Right lobe of liver (tissue), 6 donors: ENCODE measurements at regions not wholly inside any gene's neighbourhood (a gene's known extent, or its start where the extent isn't known, plus 50 kb on each side); places are given as distances from the start of the nearest gene placed in this dataset.

Experiments
- ATAC-seq, 4 donors: fragments of 200-7000 bp; cut with Tn5 transposase; one replicate each; pipeline ENCODE4 v1.9.1; 2020; ENCODE audit warnings: mild to moderate bottlenecking in 4 of 4, moderate library complexity in 4 of 4
- DNase-seq, 3 donors: peaks; one replicate each; pipeline ENCODE4 v3.0.0-alpha.2; 2020
- H3K27ac ChIP-seq, 3 donors: fragments of 200-600 bp; one replicate each; pipeline ENCODE4 v1.8.0; 2022
- H3K27me3 ChIP-seq, 2 donors: fragments of 200-600 bp; one replicate each; pipeline ENCODE4 v1.8.0; 2022
- H3K36me3 ChIP-seq, 4 donors: fragments of 200-600 bp; sonication (generic) in 1 of 4; one replicate each; pipeline versions ENCODE4 v1.5.1 to v1.8.0; 2017 to 2022; ENCODE audit warnings: control low read depth in 1 of 4
- H3K4me1 ChIP-seq, 4 donors: fragments of 200-600 bp; sonication (generic) in 1 of 4; one replicate each; pipeline versions ENCODE4 v1.5.1 to v1.8.0; 2017 to 2022; ENCODE audit warnings: control low read depth in 1 of 4
- H3K4me3 ChIP-seq, 3 donors: fragments of 200-600 bp; one replicate each; pipeline ENCODE4 v1.8.0; 2022
- H3K9me3 ChIP-seq, 4 donors: fragments of 200-600 bp; sonication (generic) in 1 of 4; one replicate each; pipeline versions ENCODE4 v1.5.1 to v1.8.0; 2017 to 2022; ENCODE audit warnings: control low read depth in 1 of 4
- POLR2A ChIP-seq: fragments of 450-650 bp; IDR thresholded peaks from one replicate; pipeline ENCODE4 v1.6.1; 2017; ENCODE audit warnings: antibody characterized with exemption, mild to moderate bottlenecking
- WGBS: methylation state at CpG from one replicate; pipeline ENCODE4 v1.1.6; 2018; ENCODE audit warnings: low coverage, low lambda C conversion rate; ENCODE audit not compliant: insufficient coverage; ENCODE audit errors: missing lambda C conversion rate; 5-methylcytosine and 5-hydroxymethylcytosine counted together
- intact Hi-C, 2 donors: fragments of 100-400 bp; cut with DNase I; formaldehyde crosslinking; loops; one replicate each; pipeline versions ENCODE4 v1.11.2 to v1.14.1; 2022
- TF ChIP-seq, protein P1 (sequence below), 4 donors: fragments of 200-600 bp in 3 of 4; fragments of 450-650 bp in 1 of 4; IDR thresholded peaks; one replicate each; pipeline versions ENCODE4 v1.5.1 to v1.8.0; 2016 to 2022; ENCODE audit warnings: antibody characterized with exemption in 4 of 4, mild to moderate bottlenecking in 2 of 4
- donor health status: DM: no; HTN: yes; CAD: no.
- donor health status: DM: no; HTN: no; CAD: no.
- donor health status: DM: no; HTN: no; CAD: no.
- donor health status: DM: no; HTN: yes; CAD: no.
- donor health status: DM: no; HTN: yes; CAD: no.

DNA sequence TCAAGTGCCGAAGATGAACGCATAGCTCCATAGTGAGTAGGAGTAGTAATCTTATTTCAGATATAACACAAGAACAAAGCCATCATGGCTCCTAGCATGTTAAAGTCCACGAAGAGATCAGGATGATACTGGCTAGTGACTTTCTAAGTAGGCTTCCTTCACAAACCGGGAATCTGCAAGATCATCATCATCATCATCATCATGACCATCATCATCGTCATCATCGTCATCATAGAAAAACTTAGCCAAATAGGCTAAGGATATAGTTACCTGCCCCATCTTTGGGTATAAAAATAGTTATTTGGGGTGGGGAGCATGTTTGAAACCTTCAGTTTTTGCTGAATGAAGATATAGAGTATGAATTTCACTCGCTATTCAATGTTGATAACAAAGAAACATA, 57.9 kb downstream of the PYDC2 start:
- no peak for TF ChIP-seq POLR2A
- TF ChIP-seq, protein P1, sequence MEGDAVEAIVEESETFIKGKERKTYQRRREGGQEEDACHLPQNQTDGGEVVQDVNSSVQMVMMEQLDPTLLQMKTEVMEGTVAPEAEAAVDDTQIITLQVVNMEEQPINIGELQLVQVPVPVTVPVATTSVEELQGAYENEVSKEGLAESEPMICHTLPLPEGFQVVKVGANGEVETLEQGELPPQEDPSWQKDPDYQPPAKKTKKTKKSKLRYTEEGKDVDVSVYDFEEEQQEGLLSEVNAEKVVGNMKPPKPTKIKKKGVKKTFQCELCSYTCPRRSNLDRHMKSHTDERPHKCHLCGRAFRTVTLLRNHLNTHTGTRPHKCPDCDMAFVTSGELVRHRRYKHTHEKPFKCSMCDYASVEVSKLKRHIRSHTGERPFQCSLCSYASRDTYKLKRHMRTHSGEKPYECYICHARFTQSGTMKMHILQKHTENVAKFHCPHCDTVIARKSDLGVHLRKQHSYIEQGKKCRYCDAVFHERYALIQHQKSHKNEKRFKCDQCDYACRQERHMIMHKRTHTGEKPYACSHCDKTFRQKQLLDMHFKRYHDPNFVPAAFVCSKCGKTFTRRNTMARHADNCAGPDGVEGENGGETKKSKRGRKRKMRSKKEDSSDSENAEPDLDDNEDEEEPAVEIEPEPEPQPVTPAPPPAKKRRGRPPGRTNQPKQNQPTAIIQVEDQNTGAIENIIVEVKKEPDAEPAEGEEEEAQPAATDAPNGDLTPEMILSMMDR (IDR thresholded peaks at IDR 0.05) = no peak
- 85% methylated on average over 7 of the region's 7 CpGs for WGBS
- H3K27ac ChIP-seq = no peak overlapping the region
- DNase-seq (no peak), ATAC-seq (no peak)
- H3K4me1 ChIP-seq = no peaks in the 10 kb centered on the region
- no peaks in the 10 kb centered on the region for H3K36me3 ChIP-seq
- no peaks in the 10 kb centered on the region for H3K9me3 ChIP-seq
- H3K4me3 ChIP-seq = no peak overlapping the region
- no peaks in the 10 kb centered on the region for H3K27me3 ChIP-seq
- intact Hi-C loops = no loop called here

DNA sequence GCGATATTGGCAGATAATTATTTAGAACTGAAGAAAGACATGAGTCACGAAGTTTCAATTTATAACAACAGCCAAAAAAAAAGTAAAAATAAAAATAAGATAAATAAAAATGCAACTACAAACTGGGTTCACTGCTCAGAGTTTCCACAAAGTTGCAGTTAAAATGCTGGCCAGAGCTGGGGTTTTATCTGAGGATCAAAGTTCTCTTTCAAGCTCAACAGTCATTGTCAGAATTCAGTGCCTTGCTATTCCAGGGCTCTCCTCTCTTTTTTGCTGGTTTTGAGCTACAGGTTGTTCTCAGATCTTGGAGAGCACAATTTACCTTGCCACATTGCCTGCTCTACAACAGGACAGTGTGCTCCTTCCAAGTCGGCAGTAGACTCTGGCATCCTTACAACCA, 60.1 kb downstream of the PYDC2 start:
- no peaks in the 10 kb centered on the region for H3K9me3 ChIP-seq
- intact Hi-C loops = no loop called here
- TF ChIP-seq POLR2A = no peak
- TF ChIP-seq, protein P1 (IDR thresholded peaks at IDR 0.05) = no peak
- no peaks in the 10 kb centered on the region for H3K36me3 ChIP-seq
- no peak overlapping the region for H3K4me3 ChIP-seq
- no peaks in the 10 kb centered on the region for H3K27me3 ChIP-seq
- 32% methylated on average over 3 of the region's 3 CpGs for WGBS
- no peak for DNase-seq
- H3K4me1 ChIP-seq = no peaks in the 10 kb centered on the region
- ATAC-seq = peak in 2 of 4 donors; percentile 33 to 59
- H3K27ac ChIP-seq = no peak overlapping the region

DNA sequence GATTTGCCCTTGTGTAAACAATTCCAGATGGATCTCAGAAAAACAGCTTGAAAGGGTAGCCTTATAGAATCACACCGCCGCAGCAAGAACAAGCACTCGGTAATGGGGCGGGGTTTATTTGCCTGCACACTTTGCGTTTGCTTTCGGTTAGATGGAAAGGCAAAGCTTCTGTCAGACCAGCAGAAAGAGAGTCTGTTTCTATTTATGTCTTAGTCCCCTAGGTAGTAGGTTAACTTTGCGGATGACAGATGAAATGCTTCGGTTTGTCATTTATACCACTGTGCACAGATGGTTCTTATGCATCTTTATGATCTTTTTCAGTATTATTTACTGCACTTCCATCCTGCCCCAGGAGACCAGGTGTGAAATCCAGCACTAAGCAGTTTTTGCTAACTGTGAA, 62.2 kb downstream of the PYDC2 start:
- Histone ChIP-seq H3K4me3 (no peak overlapping the region), H3K27me3 (no peaks in the 10 kb centered on the region), H3K27ac (no peak overlapping the region), H3K4me1 (no peaks in the 10 kb centered on the region), H3K9me3 (no peaks in the 10 kb centered on the region), H3K36me3 (no peaks in the 10 kb centered on the region)
- no peak for DNase-seq
- 93% methylated on average over 8 of the region's 8 CpGs for WGBS
- no peak for ATAC-seq
- intact Hi-C loops = no loop called here
- no peak for TF ChIP-seq POLR2A
- TF ChIP-seq, protein P1 (IDR thresholded peaks at IDR 0.05) = no peak

DNA sequence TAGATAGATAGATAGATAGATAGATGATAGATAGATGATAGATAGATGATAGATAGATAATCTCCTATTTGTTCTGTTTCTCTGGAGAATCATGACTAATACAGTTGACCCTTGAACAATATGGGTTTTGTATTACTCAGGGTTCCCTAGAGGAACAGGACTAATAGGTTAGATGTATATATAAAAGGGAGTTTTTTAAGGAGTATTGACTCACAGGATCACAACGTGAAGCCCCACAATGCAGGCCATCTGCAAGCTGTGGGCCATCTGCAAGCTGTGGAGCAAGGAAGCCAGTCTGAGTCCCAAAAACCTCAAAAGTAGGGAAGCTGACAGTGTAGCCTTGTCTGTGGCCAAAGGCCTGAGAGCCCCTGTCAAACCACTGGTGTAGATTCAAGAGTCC, 67.6 kb downstream of the PYDC2 start:
- intact Hi-C loops = no loop called here
- H3K4me3 ChIP-seq = no peak overlapping the region
- no peak for ATAC-seq
- no peaks in the 10 kb centered on the region for H3K4me1 ChIP-seq
- no peaks in the 10 kb centered on the region for H3K36me3 ChIP-seq
- H3K27ac ChIP-seq = no peak overlapping the region
- no CpG with 5 or more reads among the region's 1 CpG for WGBS
- no peaks in the 10 kb centered on the region for H3K9me3 ChIP-seq
- H3K27me3 ChIP-seq = no peaks in the 10 kb centered on the region
- TF ChIP-seq POLR2A = no peak
- TF ChIP-seq, protein P1 (IDR thresholded peaks at IDR 0.05) = no peak
- DNase-seq = no peak

DNA sequence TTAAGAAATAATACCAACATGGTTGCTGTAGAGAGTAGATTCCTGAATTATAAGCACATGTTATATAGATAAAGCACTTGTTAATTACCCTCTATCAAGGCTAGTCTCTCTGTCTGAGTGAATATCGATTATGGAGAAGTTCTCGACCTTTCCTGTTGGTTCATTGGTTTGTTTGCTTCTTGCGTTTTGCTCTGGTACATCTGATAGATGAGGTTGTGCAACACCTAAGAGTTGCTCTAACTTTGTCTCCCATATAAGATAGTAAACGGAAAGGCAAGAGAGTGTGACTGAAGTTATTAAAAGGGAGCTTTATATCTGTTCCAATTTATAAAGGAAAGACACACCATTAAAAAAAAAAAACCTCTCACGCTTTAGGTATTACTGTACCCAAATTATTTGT, 69.0 kb downstream of the PYDC2 start:
- intact Hi-C loops = no loop called here
- DNase-seq = no peak
- H3K4me3 ChIP-seq = no peak overlapping the region

More for the DNA sequence above, 69.0 kb downstream of the PYDC2 start:
- Histone ChIP-seq H3K27me3 (no peaks in the 10 kb centered on the region), H3K36me3 (no peaks in the 10 kb centered on the region), H3K27ac (no peak overlapping the region), H3K9me3 (no peaks in the 10 kb centered on the region), H3K4me1 (no peaks in the 10 kb centered on the region)
- WGBS = 39% methylated on average over 5 of the region's 5 CpGs
- peak in 3 of 4 donors; percentile 41 to 69 (median 51) for ATAC-seq
- TF ChIP-seq, protein P1 (IDR thresholded peaks at IDR 0.05) = no peak
- no peak for TF ChIP-seq POLR2A
